GM11168 (cell line): ENCODE measurements at regions not wholly inside any gene's neighbourhood (a gene's known extent, or its start where the extent isn't known, plus 50 kb on each side); places are given as distances from the start of the nearest gene placed in this dataset.

Source experiments
- in situ Hi-C: fragments of 300-500 bp; cut with MboI; formaldehyde crosslinking; loops from one replicate; pipeline ENCODE4 v1.12.0; 2022; ENCODE audit warnings: low sequenced_read_pairs; ENCODE audit not compliant: unreplicated experiment

GRCh38 chr20:18956890-18957289 lies 143.3 kb downstream of the SCP2D1 start:
- in situ Hi-C loops, result no loop called here

GRCh38 chr20:18957328-18957727 lies 143.7 kb downstream of the SCP2D1 start:
- in situ Hi-C loops, result no loop called here

GRCh38 chr20:18971121-18971520 lies 157.5 kb downstream of the SCP2D1 start:
- in situ Hi-C loops, result no loop called here

GRCh38 chr20:18971574-18971973 lies 158.0 kb downstream of the SCP2D1 start:
- in situ Hi-C loops, result no loop called here

GRCh38 chr20:18972251-18972876 lies 158.8 kb downstream of the SCP2D1 start:
- in situ Hi-C loops, result no loop called here

- in situ Hi-C loops, result no loop called here
These were observed 160.1 kb downstream of the SCP2D1 start for GRCh38 chr20:18973529-18974173.

GRCh38 chr20:18974660-18975059 lies 161.1 kb downstream of the SCP2D1 start:
- in situ Hi-C loops, result no loop called here

- in situ Hi-C loops, result no loop called here
These were observed 163.9 kb downstream of the SCP2D1 start for GRCh38 chr20:18977441-18977840.

GRCh38 chr20:18978311-18978710 lies 164.7 kb downstream of the SCP2D1 start:
- in situ Hi-C loops, result no loop called here

GRCh38 chr20:18979132-18979531 lies 165.5 kb downstream of the SCP2D1 start:
- in situ Hi-C loops, result no loop called here

GRCh38 chr20:18981962-18982539 lies 168.5 kb downstream of the SCP2D1 start:
- in situ Hi-C loops, result no loop called here

GRCh38 chr20:18983796-18984195 lies 170.2 kb downstream of the SCP2D1 start:
- in situ Hi-C loops, result no loop called here

GRCh38 chr20:18984238-18985200 lies 170.9 kb downstream of the SCP2D1 start:
- in situ Hi-C loops, result no loop called here

- in situ Hi-C loops, result no loop called here
These were observed 172.0 kb downstream of the SCP2D1 start for GRCh38 chr20:18985551-18985950.

GRCh38 chr20:18986146-18986830 lies 172.7 kb downstream of the SCP2D1 start:
- in situ Hi-C loops, result no loop called here

GRCh38 chr20:18986895-18987580 lies 173.5 kb downstream of the SCP2D1 start:
- in situ Hi-C loops, result no loop called here

- in situ Hi-C loops, result no loop called here
These were observed 174.3 kb downstream of the SCP2D1 start for GRCh38 chr20:18987781-18988360.

GRCh38 chr20:18988701-18989100 lies 175.1 kb downstream of the SCP2D1 start:
- in situ Hi-C loops, result no loop called here
